Endothelial cell of umbilical vein (primary cell): ENCODE measurements at regions not wholly inside any gene's neighbourhood (a gene's known extent, or its start where the extent isn't known, plus 50 kb on each side); places are given as distances from the start of the nearest gene placed in this dataset.

Experiments
- BruUV-seq: library from RNA; stranded (reverse); fragments of 400-500 nt; replicated peaks from 2 replicates; lab custom pipeline; 2021; lab: Mats Ljungman, UMichigan
- CTCF ChIA-PET: fragments of 300-600, 350-600 bp; sonication (Branson Sonifier 250); formaldehyde crosslinking; loops from one replicate; lab custom pipeline; 2021; ENCODE audit warnings: antibody characterized with exemption, inconsistent platforms; lab: Charles Lee
- POLR2A ChIA-PET: fragments of 300-600, 350-600 bp; sonication (Branson Sonifier 250); formaldehyde crosslinking; loops from one replicate; lab custom pipeline; 2021; ENCODE audit warnings: antibody characterized with exemption, inconsistent platforms; lab: Charles Lee
- DNase-seq: peaks from one replicate; pipeline ENCODE4 v3.0.0-alpha.2; 2011; ENCODE audit warnings: low read depth, low spot score
- FAIRE-seq: peaks from 2 replicates; lab custom pipeline; 2011; peaks lifted over from hg19 to GRCh38; lab: Jason Lieb, UNC
- H2AFZ ChIP-seq: 2 replicates; pipeline ENCODE4 v1.6.0; 2012; ENCODE audit warnings: low read depth, low read length, control low read depth, inconsistent platforms
- H3K27ac ChIP-seq: 2 replicates; pipeline ENCODE4 v1.5.1; 2011; ENCODE audit warnings: low read depth, mild to moderate bottlenecking, control low read depth, low read length, moderate library complexity; ENCODE audit not compliant: insufficient read depth
- H3K27me3 ChIP-seq, 2 experiments: 2 replicates each; pipeline versions ENCODE4 v1.6.0 to v1.6.1; 2011; ENCODE audit warnings: low read length in 2 of 2, mixed read lengths in 1 of 2; ENCODE audit not compliant: control insufficient read depth in 2 of 2, insufficient read depth in 2 of 2
- H3K36me3 ChIP-seq, 2 experiments: 2 replicates in 1 of 2; 3 replicates in 1 of 2; pipeline ENCODE4 v1.5.1; 2011; ENCODE audit warnings: low read length in 2 of 2, mild to moderate bottlenecking in 1 of 2, moderate library complexity in 1 of 2; ENCODE audit not compliant: control insufficient read depth in 2 of 2, insufficient read depth in 2 of 2; ENCODE audit errors: extremely low read depth in 1 of 2
- H3K4me1 ChIP-seq: 3 replicates; pipeline ENCODE4 v1.5.1; 2011; ENCODE audit warnings: mild to moderate bottlenecking, low read length; ENCODE audit not compliant: control insufficient read depth, insufficient read depth; ENCODE audit errors: extremely low read depth
- H3K4me2 ChIP-seq: 2 replicates; pipeline ENCODE4 v1.6.1; 2011; ENCODE audit warnings: low read length, control low read depth, mixed read lengths; ENCODE audit not compliant: insufficient read depth
- H3K4me3 ChIP-seq, 3 experiments: fragments of 200-600 bp in 1 of 3; sonication (generic), shearing (Covaris generic) in 1 of 3; replicated peaks in 1 of 3; 2 replicates each; pipeline ENCODE4 v1.5.1; 2011 to 2016; ENCODE audit warnings: control low read depth in 3 of 3, low read length in 3 of 3, mild to moderate bottlenecking in 2 of 3, inconsistent platforms in 1 of 3, low read depth in 1 of 3, moderate library complexity in 1 of 3; ENCODE audit not compliant: insufficient read depth in 1 of 3
- H3K79me2 ChIP-seq: 2 replicates; pipeline ENCODE4 v1.6.0; 2012; ENCODE audit warnings: low read length, inconsistent platforms; ENCODE audit not compliant: control insufficient read depth, insufficient read depth
- H3K9ac ChIP-seq: replicated peaks from 2 replicates; pipeline ENCODE3; 2011; ENCODE audit warnings: low read length, control low read depth; ENCODE audit not compliant: insufficient read depth; ENCODE audit errors: extremely low read depth
- H3K9me1 ChIP-seq: replicated peaks from 3 replicates; pipeline ENCODE4 v1.6.0; 2011; ENCODE audit warnings: mild to moderate bottlenecking, low read length; ENCODE audit not compliant: control insufficient read depth, insufficient read depth; ENCODE audit errors: extremely low read depth
- H3K9me3 ChIP-seq: replicated peaks from 2 replicates; pipeline ENCODE4 v1.5.1; 2012; ENCODE audit warnings: low read length, inconsistent platforms; ENCODE audit not compliant: control insufficient read depth, insufficient read depth
- H4K20me1 ChIP-seq: replicated peaks from 2 replicates; pipeline ENCODE3; 2011; ENCODE audit warnings: mild to moderate bottlenecking, low read length; ENCODE audit not compliant: control insufficient read depth, insufficient read depth; ENCODE audit errors: extremely low read depth
- CTCF ChIP-seq, 2 donors: IDR thresholded peaks; 1 replicate in 1 of 2; 2 replicates in 1 of 2; pipeline ENCODE4 v1.5.1; 2011; ENCODE audit warnings: low read length in 2 of 2, mild to moderate bottlenecking in 2 of 2, moderate library complexity in 2 of 2, control low read depth in 1 of 2, inconsistent platforms in 1 of 2, low read depth in 1 of 2; ENCODE audit not compliant: insufficient read depth in 1 of 2; ENCODE audit errors: extremely low read depth in 1 of 2
- EZH2 ChIP-seq: IDR thresholded peaks from 2 replicates; pipeline ENCODE4 v1.6.1; 2012; ENCODE audit warnings: borderline replicate concordance, low read depth, mild to moderate bottlenecking, moderate library complexity, low read length, inconsistent platforms; ENCODE audit not compliant: severe bottlenecking
- FOS ChIP-seq: IDR thresholded peaks from 2 replicates; pipeline ENCODE4 v1.6.1; 2011; ENCODE audit warnings: mild to moderate bottlenecking, low read length, moderate library complexity, borderline replicate concordance; ENCODE audit not compliant: insufficient read depth
- GATA2 ChIP-seq: IDR thresholded peaks from 2 replicates; pipeline ENCODE4 v1.7.0; 2011; ENCODE audit warnings: low read depth, mild to moderate bottlenecking, moderate library complexity, mixed read lengths, low read length; ENCODE audit not compliant: insufficient read length, insufficient read depth
- JUN ChIP-seq: IDR thresholded peaks from 2 replicates; pipeline ENCODE4 v1.6.1; 2011; ENCODE audit warnings: borderline replicate concordance, low read depth; ENCODE audit not compliant: insufficient read length, insufficient read depth
- MAX ChIP-seq: IDR thresholded peaks from 2 replicates; pipeline ENCODE4 v1.6.1; 2011; ENCODE audit not compliant: insufficient read depth, insufficient read length
- MYC ChIP-seq: IDR thresholded peaks from one replicate; pipeline ENCODE4 v1.6.1; 2011; ENCODE audit warnings: mild to moderate bottlenecking, low read depth, low read length
- POLR2A ChIP-seq: IDR thresholded peaks from 2 replicates; pipeline ENCODE4 v1.6.1; 2012; ENCODE audit warnings: low read depth, mild to moderate bottlenecking, control low read depth, low read length
- POLR2AphosphoS5 ChIP-seq: IDR thresholded peaks from 2 replicates; pipeline ENCODE4 v1.6.1; 2012; ENCODE audit warnings: low read depth, mild to moderate bottlenecking, control low read depth, low read length, moderate library complexity; ENCODE audit not compliant: insufficient read depth
- dilution Hi-C: fragments of 300-500 bp; cut with MboI; formaldehyde crosslinking; loops from one replicate; pipeline ENCODE4 v1.15.0; 2019; ENCODE audit warnings: low sequenced_read_pairs; ENCODE audit not compliant: extremely low pct_ligation_motif_present
- intact Hi-C: fragments of 100-400 bp; cut with micrococcal nuclease; formaldehyde crosslinking; loops from one replicate; pipeline ENCODE4 v1.10.0; 2022

GRCh38 chr13:68628994-68629393 is 1398.9 kb upstream of the PCDH9 start:
- no TSS peak for BruUV-seq
- no peaks in the 10 kb centered on the region for H3K36me3 ChIP-seq
- intact Hi-C loops: no loop called here
- no peaks in the 10 kb centered on the region for H3K4me1 ChIP-seq
- H3K9ac ChIP-seq: no peak overlapping the region
- H3K4me3 ChIP-seq: no peak overlapping the region
- TF ChIP-seq MAX (no peak), JUN (no peak), CTCF (IDR thresholded peaks at IDR 0.05; ENCODE audit: extremely low read depth in 1 of 2, insufficient read depth in 1 of 2, low read depth in 1 of 2, low read length in 2 of 2) (no peak), MYC (no peak), FOS (no peak), GATA2 (no peak), POLR2AphosphoS5 (no peak), EZH2 (no peak), POLR2A (no peak)
- no peak overlapping the region for H3K4me2 ChIP-seq
- no peak overlapping the region for H2AFZ ChIP-seq
- ChIA-PET POLR2A (no interaction called here), CTCF (no interaction called here)
- dilution Hi-C loops: no loop called here
- H3K9me3 ChIP-seq: no peaks in the 10 kb centered on the region
- no peaks in the 10 kb centered on the region for H3K9me1 ChIP-seq
- DNase-seq: no peak
- H3K79me2 ChIP-seq: no peaks in the 10 kb centered on the region
- H3K27me3 ChIP-seq: no peaks in the 10 kb centered on the region
- H3K27ac ChIP-seq: no peak overlapping the region
- no peak for FAIRE-seq
- H4K20me1 ChIP-seq: no peaks in the 10 kb centered on the region
